ELR (cell line): ENCODE measurements at regions not wholly inside any gene's neighbourhood (a gene's known extent, or its start where the extent isn't known, plus 50 kb on each side); places are given as distances from the start of the nearest gene placed in this dataset.
"Not testable (repeated sequence)": the region's sequence is repeated elsewhere in the genome, so short reads cannot be mapped to it uniquely, and the experiment has no call there.

Experiments
- DNase-seq: peaks from one replicate; pipeline ENCODE4 v3.0.0-alpha.2; 2015; ENCODE audit warnings: low read depth

- no peak for DNase-seq
Measured at GRCh38 chrX:52585892-52586291, 68.8 kb downstream of the SSX7 start.

- no peak for DNase-seq
Measured at GRCh38 chrX:52577464-52578173, 60.8 kb upstream of the XAGE1B start.

- no peak for DNase-seq
Measured at GRCh38 chrX:52576946-52577345, 60.1 kb upstream of the XAGE1B start.

- no peak for DNase-seq
Measured at GRCh38 chrX:52576474-52576873, 59.6 kb upstream of the XAGE1B start.

- peak; percentile 66 for DNase-seq
Measured at GRCh38 chrX:52574416-52575275, 57.8 kb upstream of the XAGE1B start.

- DNase-seq: not testable (repeated sequence)
Measured at GRCh38 chrX:52568146-52568545, 51.3 kb upstream of the XAGE1B start.
